Right lobe of liver (tissue), 6 donors: ENCODE measurements at regions not wholly inside any gene's neighbourhood (a gene's known extent, or its start where the extent isn't known, plus 50 kb on each side); places are given as distances from the start of the nearest gene placed in this dataset.

Experiments used
- ATAC-seq, 4 donors: fragments of 200-7000 bp; cut with Tn5 transposase; one replicate each; pipeline ENCODE4 v1.9.1; 2020; ENCODE audit warnings: mild to moderate bottlenecking in 4 of 4, moderate library complexity in 4 of 4
- DNase-seq, 3 donors: peaks; one replicate each; pipeline ENCODE4 v3.0.0-alpha.2; 2020
- H3K27ac ChIP-seq, 3 donors: fragments of 200-600 bp; one replicate each; pipeline ENCODE4 v1.8.0; 2022
- H3K27me3 ChIP-seq, 2 donors: fragments of 200-600 bp; one replicate each; pipeline ENCODE4 v1.8.0; 2022
- H3K36me3 ChIP-seq, 4 donors: fragments of 200-600 bp; sonication (generic) in 1 of 4; one replicate each; pipeline versions ENCODE4 v1.5.1 to v1.8.0; 2017 to 2022; ENCODE audit warnings: control low read depth in 1 of 4
- H3K4me1 ChIP-seq, 4 donors: fragments of 200-600 bp; sonication (generic) in 1 of 4; one replicate each; pipeline versions ENCODE4 v1.5.1 to v1.8.0; 2017 to 2022; ENCODE audit warnings: control low read depth in 1 of 4
- H3K4me3 ChIP-seq, 3 donors: fragments of 200-600 bp; one replicate each; pipeline ENCODE4 v1.8.0; 2022
- H3K9me3 ChIP-seq, 4 donors: fragments of 200-600 bp; sonication (generic) in 1 of 4; one replicate each; pipeline versions ENCODE4 v1.5.1 to v1.8.0; 2017 to 2022; ENCODE audit warnings: control low read depth in 1 of 4
- POLR2A ChIP-seq: fragments of 450-650 bp; IDR thresholded peaks from one replicate; pipeline ENCODE4 v1.6.1; 2017; ENCODE audit warnings: antibody characterized with exemption, mild to moderate bottlenecking
- WGBS: methylation state at CpG from one replicate; pipeline ENCODE4 v1.1.6; 2018; ENCODE audit warnings: low coverage, low lambda C conversion rate; ENCODE audit not compliant: insufficient coverage; ENCODE audit errors: missing lambda C conversion rate; 5-methylcytosine and 5-hydroxymethylcytosine counted together
- intact Hi-C, 2 donors: fragments of 100-400 bp; cut with DNase I; formaldehyde crosslinking; loops; one replicate each; pipeline versions ENCODE4 v1.11.2 to v1.14.1; 2022
- TF ChIP-seq, protein P1 (sequence below), 4 donors: fragments of 200-600 bp in 3 of 4; fragments of 450-650 bp in 1 of 4; IDR thresholded peaks; one replicate each; pipeline versions ENCODE4 v1.5.1 to v1.8.0; 2016 to 2022; ENCODE audit warnings: antibody characterized with exemption in 4 of 4, mild to moderate bottlenecking in 2 of 4
- donor health status: DM: no; HTN: yes; CAD: no.
- donor health status: DM: no; HTN: no; CAD: no.
- donor health status: DM: no; HTN: no; CAD: no.
- donor health status: DM: no; HTN: yes; CAD: no.
- donor health status: DM: no; HTN: yes; CAD: no.

DNA sequence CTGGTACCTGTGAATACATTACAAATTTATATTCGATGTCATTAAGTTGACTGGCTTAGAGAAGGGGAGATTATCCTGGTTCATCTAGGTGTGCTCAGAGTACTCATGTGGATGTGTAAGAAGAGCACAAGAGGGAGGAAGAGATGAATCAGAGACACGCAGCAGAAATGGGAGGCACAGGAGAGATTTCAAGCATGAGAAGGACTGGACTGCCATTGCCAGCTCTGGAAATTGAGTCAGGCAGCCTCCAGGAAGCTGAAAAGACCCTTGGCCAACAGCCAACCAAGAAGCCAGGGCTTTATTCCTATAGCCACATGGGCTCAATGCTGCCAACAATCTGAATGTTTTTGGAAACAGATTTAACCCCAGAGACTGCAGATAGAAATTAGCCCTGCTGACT lies 1390.0 kb downstream of the STIM2 start:
- ATAC-seq: no peak
- TF ChIP-seq, protein P1, sequence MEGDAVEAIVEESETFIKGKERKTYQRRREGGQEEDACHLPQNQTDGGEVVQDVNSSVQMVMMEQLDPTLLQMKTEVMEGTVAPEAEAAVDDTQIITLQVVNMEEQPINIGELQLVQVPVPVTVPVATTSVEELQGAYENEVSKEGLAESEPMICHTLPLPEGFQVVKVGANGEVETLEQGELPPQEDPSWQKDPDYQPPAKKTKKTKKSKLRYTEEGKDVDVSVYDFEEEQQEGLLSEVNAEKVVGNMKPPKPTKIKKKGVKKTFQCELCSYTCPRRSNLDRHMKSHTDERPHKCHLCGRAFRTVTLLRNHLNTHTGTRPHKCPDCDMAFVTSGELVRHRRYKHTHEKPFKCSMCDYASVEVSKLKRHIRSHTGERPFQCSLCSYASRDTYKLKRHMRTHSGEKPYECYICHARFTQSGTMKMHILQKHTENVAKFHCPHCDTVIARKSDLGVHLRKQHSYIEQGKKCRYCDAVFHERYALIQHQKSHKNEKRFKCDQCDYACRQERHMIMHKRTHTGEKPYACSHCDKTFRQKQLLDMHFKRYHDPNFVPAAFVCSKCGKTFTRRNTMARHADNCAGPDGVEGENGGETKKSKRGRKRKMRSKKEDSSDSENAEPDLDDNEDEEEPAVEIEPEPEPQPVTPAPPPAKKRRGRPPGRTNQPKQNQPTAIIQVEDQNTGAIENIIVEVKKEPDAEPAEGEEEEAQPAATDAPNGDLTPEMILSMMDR (IDR thresholded peaks at IDR 0.05): no peak
- no peak for TF ChIP-seq POLR2A
- Histone ChIP-seq H3K4me1 (no peaks in the 10 kb centered on the region), H3K4me3 (no peak overlapping the region), H3K27me3 (no peaks in the 10 kb centered on the region), H3K27ac (no peak overlapping the region), H3K9me3 (no peaks in the 10 kb centered on the region), H3K36me3 (no peaks in the 10 kb centered on the region)
- 63% methylated on average over 2 of the region's 2 CpGs for WGBS
- DNase-seq: no peak
- intact Hi-C loops: no loop called here

DNA sequence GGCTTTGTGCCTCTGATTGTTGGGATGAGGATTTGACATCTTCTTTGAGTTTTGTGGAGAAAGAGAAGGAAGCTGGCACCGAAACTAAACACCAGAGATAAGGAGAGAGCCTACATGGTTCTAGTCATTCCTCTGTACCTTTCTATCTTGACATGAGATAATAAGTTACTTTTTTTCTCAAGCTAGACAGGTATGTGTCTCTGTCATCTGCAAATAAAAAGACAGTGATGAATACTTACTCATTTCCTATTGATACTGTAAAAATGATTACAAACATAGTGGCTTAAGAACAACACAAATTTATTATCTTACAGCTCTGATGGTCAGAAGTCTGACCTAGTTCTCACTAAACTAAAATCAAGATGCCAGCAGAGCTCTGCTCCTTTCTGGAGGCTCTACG lies 1391.2 kb downstream of the STIM2 start:
- H3K4me1 ChIP-seq: no peaks in the 10 kb centered on the region
- intact Hi-C loops: no loop called here
- 53% methylated on average over 2 of the region's 2 CpGs for WGBS
- no peaks in the 10 kb centered on the region for H3K36me3 ChIP-seq
- H3K27ac ChIP-seq: no peak overlapping the region
- TF ChIP-seq, protein P1 (IDR thresholded peaks at IDR 0.05): no peak
- no peak for TF ChIP-seq POLR2A
- no peaks in the 10 kb centered on the region for H3K9me3 ChIP-seq
- H3K27me3 ChIP-seq: no peaks in the 10 kb centered on the region
- ATAC-seq (no peak), DNase-seq (no peak)
- no peak overlapping the region for H3K4me3 ChIP-seq

DNA sequence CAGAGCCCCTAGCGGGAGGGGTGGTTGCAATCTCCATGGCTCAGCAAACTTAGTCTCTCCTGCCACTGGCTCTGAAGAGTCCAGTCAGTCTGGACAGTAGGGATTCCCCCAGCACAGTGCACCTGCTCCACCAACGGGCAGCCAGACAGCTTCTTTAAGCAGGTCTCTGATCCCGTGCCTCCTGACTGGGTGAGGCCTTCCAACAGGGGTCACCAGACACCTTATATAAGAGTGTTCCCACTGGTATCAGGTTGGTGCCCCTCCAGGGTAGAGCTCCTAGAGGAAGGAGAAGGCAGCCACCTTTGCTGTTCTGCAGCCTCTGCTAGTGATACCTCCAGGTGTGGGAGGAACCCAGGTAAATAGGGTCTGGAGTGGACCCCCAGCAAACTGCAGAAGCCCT lies 1393.4 kb downstream of the STIM2 start:
- 60% methylated on average over 1 of the region's 3 CpGs for WGBS
- intact Hi-C loops: no loop called here
- TF ChIP-seq POLR2A: no peak
- TF ChIP-seq, protein P1 (IDR thresholded peaks at IDR 0.05): peak in 1 of 4 donors; percentile 17
- Histone ChIP-seq H3K4me3 (no peak overlapping the region), H3K27ac (no peak overlapping the region), H3K4me1 (no peaks in the 10 kb centered on the region), H3K9me3 (no peaks in the 10 kb centered on the region), H3K27me3 (no peaks in the 10 kb centered on the region), H3K36me3 (no peaks in the 10 kb centered on the region)
- DNase-seq (peak in 1 of 3 donors; percentile 42), ATAC-seq (peak in 3 of 4 donors; percentile 15 to 54 (median 35))

DNA sequence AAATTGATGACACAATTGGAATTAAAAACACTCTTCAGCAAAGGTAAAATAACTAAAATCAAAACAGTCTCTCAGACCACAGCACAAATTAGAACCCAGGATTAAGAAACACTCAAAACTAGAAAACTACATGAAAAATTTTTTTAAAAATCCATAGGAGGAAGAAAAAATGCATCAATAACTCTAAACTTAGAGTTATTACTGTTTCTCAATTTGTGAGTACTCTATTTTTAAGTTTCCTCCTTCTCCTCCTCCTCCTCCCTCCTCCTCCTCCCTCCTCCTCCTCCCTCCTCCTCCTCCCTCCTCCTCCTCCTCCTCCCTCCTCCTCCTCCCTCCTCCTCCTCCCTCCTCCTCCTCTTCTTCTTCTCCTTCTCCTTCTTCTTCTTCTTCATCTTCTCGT lies 1395.7 kb downstream of the STIM2 start:
- intact Hi-C loops: no loop called here
- Histone ChIP-seq H3K4me1 (no peaks in the 10 kb centered on the region), H3K27me3 (no peaks in the 10 kb centered on the region), H3K4me3 (no peak overlapping the region), H3K36me3 (no peaks in the 10 kb centered on the region), H3K27ac (no peak overlapping the region), H3K9me3 (no peaks in the 10 kb centered on the region)
- TF ChIP-seq, protein P1 (IDR thresholded peaks at IDR 0.05): no peak
- TF ChIP-seq POLR2A: no peak
- DNase-seq: no peak
- ATAC-seq: no peak
- 62% methylated on average over 1 of the region's 1 CpG for WGBS

GRCh38 chr4:28259951-28260350 lies 1399.3 kb downstream of the STIM2 start:
- ATAC-seq: no peak
- 80% methylated on average over 1 of the region's 1 CpG for WGBS

More at GRCh38 chr4:28259951-28260350, 1399.3 kb downstream of the STIM2 start:
- Histone ChIP-seq H3K27ac (no peak overlapping the region), H3K4me3 (no peak overlapping the region), H3K4me1 (no peaks in the 10 kb centered on the region), H3K36me3 (no peaks in the 10 kb centered on the region), H3K27me3 (no peaks in the 10 kb centered on the region), H3K9me3 (no peaks in the 10 kb centered on the region)
- DNase-seq: no peak
- TF ChIP-seq POLR2A: no peak
- TF ChIP-seq, protein P1 (IDR thresholded peaks at IDR 0.05): no peak
- intact Hi-C loops: no loop called here
